Breast epithelium (tissue), 3 donors: ENCODE measurements at regions not wholly inside any gene's neighbourhood (a gene's known extent, or its start where the extent isn't known, plus 50 kb on each side); places are given as distances from the start of the nearest gene placed in this dataset.

Experiments
- POLR2AphosphoS5 ChIP-seq, 3 donors: sonication (generic); formaldehyde crosslinking; IDR thresholded peaks; one replicate each; pipeline ENCODE4 v1.6.1; 2017; ENCODE audit warnings: antibody characterized with exemption in 3 of 3
- TF ChIP-seq, protein P1 (sequence below), 3 donors: fragments of 450-650 bp; IDR thresholded peaks; one replicate each; pipeline ENCODE4 v1.5.1; 2016 to 2017; ENCODE audit warnings: antibody characterized with exemption in 3 of 3, mild to moderate bottlenecking in 3 of 3, moderate library complexity in 3 of 3

DNA sequence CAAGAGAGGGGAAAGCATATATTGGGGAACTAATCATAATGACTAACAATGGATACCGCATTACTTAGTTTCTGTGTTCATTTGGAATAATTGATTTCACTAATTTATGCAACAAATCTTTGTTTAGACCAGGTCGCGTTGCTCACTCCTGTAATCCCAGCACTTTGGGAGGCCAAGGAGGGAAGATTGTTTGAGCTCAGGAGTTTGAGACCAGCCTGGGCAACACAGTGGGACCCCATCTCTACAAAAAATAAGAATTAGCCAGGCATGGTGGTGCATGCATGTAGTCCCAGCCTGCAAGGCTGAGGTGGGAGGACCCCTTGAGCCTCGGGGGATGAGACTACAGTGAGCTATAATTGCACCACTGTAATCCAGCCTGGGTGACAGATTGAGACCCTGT is 585.7 kb upstream of the CBLB start:
- no peak for TF ChIP-seq POLR2AphosphoS5 (IDR thresholded peaks at IDR 0.05)
- TF ChIP-seq, protein P1, sequence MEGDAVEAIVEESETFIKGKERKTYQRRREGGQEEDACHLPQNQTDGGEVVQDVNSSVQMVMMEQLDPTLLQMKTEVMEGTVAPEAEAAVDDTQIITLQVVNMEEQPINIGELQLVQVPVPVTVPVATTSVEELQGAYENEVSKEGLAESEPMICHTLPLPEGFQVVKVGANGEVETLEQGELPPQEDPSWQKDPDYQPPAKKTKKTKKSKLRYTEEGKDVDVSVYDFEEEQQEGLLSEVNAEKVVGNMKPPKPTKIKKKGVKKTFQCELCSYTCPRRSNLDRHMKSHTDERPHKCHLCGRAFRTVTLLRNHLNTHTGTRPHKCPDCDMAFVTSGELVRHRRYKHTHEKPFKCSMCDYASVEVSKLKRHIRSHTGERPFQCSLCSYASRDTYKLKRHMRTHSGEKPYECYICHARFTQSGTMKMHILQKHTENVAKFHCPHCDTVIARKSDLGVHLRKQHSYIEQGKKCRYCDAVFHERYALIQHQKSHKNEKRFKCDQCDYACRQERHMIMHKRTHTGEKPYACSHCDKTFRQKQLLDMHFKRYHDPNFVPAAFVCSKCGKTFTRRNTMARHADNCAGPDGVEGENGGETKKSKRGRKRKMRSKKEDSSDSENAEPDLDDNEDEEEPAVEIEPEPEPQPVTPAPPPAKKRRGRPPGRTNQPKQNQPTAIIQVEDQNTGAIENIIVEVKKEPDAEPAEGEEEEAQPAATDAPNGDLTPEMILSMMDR (IDR thresholded peaks at IDR 0.05), result no peak
